Central memory CD8-positive, alpha-beta T cell (primary cell): ENCODE measurements at regions not wholly inside any gene's neighbourhood (a gene's known extent, or its start where the extent isn't known, plus 50 kb on each side); places are given as distances from the start of the nearest gene placed in this dataset.

ENCODE experiments used
- ATAC-seq: fragments of 150-1000 bp; cut with Tn5 transposase; replicated peaks from 2 replicates; pipeline ENCODE4 v1.10.0; 2022; ENCODE audit warnings: mild to moderate bottlenecking, moderate FRiP score, moderate number of reproducible peaks; ENCODE audit not compliant: poor library complexity, severe bottlenecking; ENCODE audit errors: extremely low read depth
- DNase-seq, 2 donors: peaks; one replicate each; pipeline ENCODE4 v3.0.0; 2021; ENCODE audit warnings: low spot score in 2 of 2
- H3K27ac Mint-ChIP-seq: one replicate; pipeline ENCODE4 v1.8.0; 2022; ENCODE audit warnings: low read depth, mild to moderate bottlenecking, moderate library complexity, mixed read lengths
- H3K27me3 Mint-ChIP-seq: one replicate; pipeline ENCODE4 v1.8.0; 2022; ENCODE audit warnings: mixed read lengths
- H3K36me3 Mint-ChIP-seq: one replicate; pipeline ENCODE4 v1.8.0; 2022; ENCODE audit warnings: mild to moderate bottlenecking, moderate library complexity, mixed read lengths; ENCODE audit not compliant: insufficient read depth
- H3K4me1 Mint-ChIP-seq: one replicate; pipeline ENCODE4 v1.8.0; 2022; ENCODE audit warnings: mixed read lengths
- H3K4me3 Mint-ChIP-seq: one replicate; pipeline ENCODE4 v1.8.0; 2022; ENCODE audit warnings: mild to moderate bottlenecking, moderate library complexity, mixed read lengths
- H3K9me3 Mint-ChIP-seq: one replicate; pipeline ENCODE4 v1.8.0; 2022; ENCODE audit warnings: mixed read lengths

- H3K36me3 Mint-ChIP-seq = no peaks in the 10 kb centered on the region
- DNase-seq = no peak
- no peak for ATAC-seq
- peaks cover 75% of the 10 kb centered on the region for H3K27me3 Mint-ChIP-seq
- no peaks in the 10 kb centered on the region for H3K9me3 Mint-ChIP-seq
- H3K27ac Mint-ChIP-seq = no peak overlapping the region
- no peaks in the 10 kb centered on the region for H3K4me1 Mint-ChIP-seq
- no peak overlapping the region for H3K4me3 Mint-ChIP-seq
Observed at GRCh38 chr14:101477648-101478047, 83.6 kb upstream of the DIO3 start.

- no peaks in the 10 kb centered on the region for H3K4me1 Mint-ChIP-seq
- ATAC-seq = no peak
- no peaks in the 10 kb centered on the region for H3K9me3 Mint-ChIP-seq
- no peak for DNase-seq
- H3K27me3 Mint-ChIP-seq = peaks cover 77% of the 10 kb centered on the region
- H3K27ac Mint-ChIP-seq = no peak overlapping the region
- no peak overlapping the region for H3K4me3 Mint-ChIP-seq
- H3K36me3 Mint-ChIP-seq = no peaks in the 10 kb centered on the region
Observed at GRCh38 chr14:101478096-101478495, 83.2 kb upstream of the DIO3 start.

- H3K4me1 Mint-ChIP-seq = no peaks in the 10 kb centered on the region
- peaks cover 77% of the 10 kb centered on the region for H3K27me3 Mint-ChIP-seq
- no peak for ATAC-seq
- no peak for DNase-seq
- no peaks in the 10 kb centered on the region for H3K36me3 Mint-ChIP-seq
- no peak overlapping the region for H3K4me3 Mint-ChIP-seq
- H3K9me3 Mint-ChIP-seq = no peaks in the 10 kb centered on the region
- H3K27ac Mint-ChIP-seq = no peak overlapping the region
Observed at GRCh38 chr14:101478796-101479410, 82.4 kb upstream of the DIO3 start.

GRCh38 chr14:101480022-101480746 lies 81.1 kb upstream of the DIO3 start:
- Mint-ChIP-seq H3K9me3 (no peaks in the 10 kb centered on the region), H3K27ac (no peak overlapping the region), H3K4me3 (no peak overlapping the region), H3K36me3 (no peaks in the 10 kb centered on the region), H3K4me1 (no peaks in the 10 kb centered on the region), H3K27me3 (peaks cover 66% of the 10 kb centered on the region)
- DNase-seq (no peak), ATAC-seq (no peak)

- Mint-ChIP-seq H3K36me3 (no peaks in the 10 kb centered on the region), H3K27ac (no peak overlapping the region), H3K4me3 (no peak overlapping the region), H3K27me3 (peaks cover 63% of the 10 kb centered on the region), H3K4me1 (no peaks in the 10 kb centered on the region), H3K9me3 (no peaks in the 10 kb centered on the region)
- no peak for ATAC-seq
- DNase-seq = no peak
Observed at GRCh38 chr14:101480747-101481530, 80.4 kb upstream of the DIO3 start.

GRCh38 chr14:101481557-101481956 lies 79.7 kb upstream of the DIO3 start:
- no peaks in the 10 kb centered on the region for H3K36me3 Mint-ChIP-seq
- H3K4me1 Mint-ChIP-seq = no peaks in the 10 kb centered on the region
- no peak overlapping the region for H3K27ac Mint-ChIP-seq
- peaks cover 57% of the 10 kb centered on the region for H3K27me3 Mint-ChIP-seq
- H3K9me3 Mint-ChIP-seq = no peaks in the 10 kb centered on the region
- DNase-seq (no peak), ATAC-seq (no peak)
- H3K4me3 Mint-ChIP-seq = no peak overlapping the region

- Mint-ChIP-seq H3K36me3 (no peaks in the 10 kb centered on the region), H3K4me3 (no peak overlapping the region), H3K27ac (no peak overlapping the region), H3K4me1 (no peaks in the 10 kb centered on the region), H3K9me3 (no peaks in the 10 kb centered on the region), H3K27me3 (peaks cover 52% of the 10 kb centered on the region)
- DNase-seq (no peak), ATAC-seq (no peak)
Observed at GRCh38 chr14:101482066-101482465, 79.2 kb upstream of the DIO3 start.

GRCh38 chr14:101483829-101484228 lies 77.5 kb upstream of the DIO3 start:
- ATAC-seq (no peak), DNase-seq (no peak)
- Mint-ChIP-seq H3K27ac (no peak overlapping the region), H3K36me3 (no peaks in the 10 kb centered on the region), H3K4me3 (no peak overlapping the region), H3K4me1 (no peaks in the 10 kb centered on the region), H3K27me3 (peaks cover 47% of the 10 kb centered on the region), H3K9me3 (no peaks in the 10 kb centered on the region)

- peaks cover 52% of the 10 kb centered on the region for H3K27me3 Mint-ChIP-seq
- no peaks in the 10 kb centered on the region for H3K36me3 Mint-ChIP-seq
- no peak overlapping the region for H3K27ac Mint-ChIP-seq
- DNase-seq (no peak), ATAC-seq (no peak)
- H3K4me3 Mint-ChIP-seq = no peak overlapping the region
- no peaks in the 10 kb centered on the region for H3K4me1 Mint-ChIP-seq
- no peaks in the 10 kb centered on the region for H3K9me3 Mint-ChIP-seq
Observed at GRCh38 chr14:101489092-101489760, 72.1 kb upstream of the DIO3 start.

- H3K27me3 Mint-ChIP-seq = peaks cover 63% of the 10 kb centered on the region
Observed at GRCh38 chr14:101490771-101491170, 70.5 kb upstream of the DIO3 start.

GRCh38 chr14:101491841-101492240 lies 69.5 kb upstream of the DIO3 start:
- no peak for ATAC-seq
- H3K27me3 Mint-ChIP-seq = peaks cover 72% of the 10 kb centered on the region
- no peak overlapping the region for H3K4me3 Mint-ChIP-seq
- no peaks in the 10 kb centered on the region for H3K9me3 Mint-ChIP-seq
- no peaks in the 10 kb centered on the region for H3K4me1 Mint-ChIP-seq
- H3K27ac Mint-ChIP-seq = no peak overlapping the region
- no peaks in the 10 kb centered on the region for H3K36me3 Mint-ChIP-seq
- DNase-seq = no peak

More at GRCh38 chr14:101490771-101491170, 70.5 kb upstream of the DIO3 start:
- ATAC-seq (no peak), DNase-seq (no peak)
- no peak overlapping the region for H3K27ac Mint-ChIP-seq
- H3K4me3 Mint-ChIP-seq = no peak overlapping the region
- H3K9me3 Mint-ChIP-seq = no peaks in the 10 kb centered on the region
- H3K36me3 Mint-ChIP-seq = no peaks in the 10 kb centered on the region
- H3K4me1 Mint-ChIP-seq = no peaks in the 10 kb centered on the region

- DNase-seq (no peak), ATAC-seq (no peak)
- H3K9me3 Mint-ChIP-seq = no peaks in the 10 kb centered on the region
- no peak overlapping the region for H3K4me3 Mint-ChIP-seq
- H3K36me3 Mint-ChIP-seq = no peaks in the 10 kb centered on the region
- H3K27ac Mint-ChIP-seq = no peak overlapping the region
- peaks cover 81% of the 10 kb centered on the region for H3K27me3 Mint-ChIP-seq
- H3K4me1 Mint-ChIP-seq = no peaks in the 10 kb centered on the region
Observed at GRCh38 chr14:101492716-101493115, 68.6 kb upstream of the DIO3 start.
